ENCODE measurements at regions not wholly inside any gene's neighbourhood (a gene's known extent, or its start where the extent isn't known, plus 50 kb on each side); places are given as distances from the start of the nearest gene placed in this dataset.
"Not testable (repeated sequence)": the region's sequence is repeated elsewhere in the genome, so short reads cannot be mapped to it uniquely, and the experiment has no call there.

GRCh38 chr3:59503441-59503840 is 453.6 kb upstream of the CFAP20DC start:
- Histone ChIP-seq H3K4me1 (ENCODE audit: control insufficient read depth, insufficient read depth, low read length) (no peaks in the 10 kb centered on the region), H3K9me3 (ENCODE audit: control insufficient read depth, low read depth, low read length) (no peaks in the 10 kb centered on the region), H3K27me3 (ENCODE audit: control insufficient read depth, insufficient read depth, low read length) (no peaks in the 10 kb centered on the region), H3K36me3 (ENCODE audit: control insufficient read depth, insufficient read depth, low read length) (no peaks in the 10 kb centered on the region), H3K27ac (ENCODE audit: low read length) (no peak overlapping the region), H3K4me3 (ENCODE audit: low read length) (no peak overlapping the region)
- WGBS (ENCODE audit: insufficient coverage, low lambda C conversion rate): 83% methylated on average over 1 of the region's 3 CpGs
- DNase-seq: no peak

DNA sequence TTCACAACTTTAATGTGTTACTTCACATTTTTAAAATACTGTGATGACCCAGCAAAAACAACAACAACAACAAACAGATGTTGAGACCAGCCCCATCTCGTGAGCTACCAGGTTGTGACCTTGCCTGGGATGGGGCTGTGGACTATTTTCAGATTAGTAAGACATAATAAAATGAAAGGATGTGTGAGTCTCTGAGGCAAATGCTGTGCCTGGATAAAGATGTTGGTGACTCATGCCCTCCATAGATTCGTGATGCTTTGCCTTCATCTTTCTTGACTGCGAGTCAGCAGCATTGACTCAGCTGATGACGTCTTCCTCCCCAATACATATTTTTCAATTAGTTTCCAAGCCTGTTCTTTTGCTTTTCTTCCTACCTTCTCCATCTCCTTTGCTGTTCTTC is 453.0 kb upstream of the CFAP20DC start:
- no peaks in the 10 kb centered on the region for H3K27me3 ChIP-seq (ENCODE audit: control insufficient read depth, insufficient read depth, low read length)
- no peaks in the 10 kb centered on the region for H3K9me3 ChIP-seq (ENCODE audit: control insufficient read depth, low read depth, low read length)
- H3K36me3 ChIP-seq (ENCODE audit: control insufficient read depth, insufficient read depth, low read length): no peaks in the 10 kb centered on the region
- no peak overlapping the region for H3K27ac ChIP-seq (ENCODE audit: low read length)
- H3K4me3 ChIP-seq (ENCODE audit: low read length): no peak overlapping the region
- WGBS (ENCODE audit: insufficient coverage, low lambda C conversion rate): no CpG with 5 or more reads among the region's 4 CpGs
- no peaks in the 10 kb centered on the region for H3K4me1 ChIP-seq (ENCODE audit: control insufficient read depth, insufficient read depth, low read length)
- no peak for DNase-seq

DNA sequence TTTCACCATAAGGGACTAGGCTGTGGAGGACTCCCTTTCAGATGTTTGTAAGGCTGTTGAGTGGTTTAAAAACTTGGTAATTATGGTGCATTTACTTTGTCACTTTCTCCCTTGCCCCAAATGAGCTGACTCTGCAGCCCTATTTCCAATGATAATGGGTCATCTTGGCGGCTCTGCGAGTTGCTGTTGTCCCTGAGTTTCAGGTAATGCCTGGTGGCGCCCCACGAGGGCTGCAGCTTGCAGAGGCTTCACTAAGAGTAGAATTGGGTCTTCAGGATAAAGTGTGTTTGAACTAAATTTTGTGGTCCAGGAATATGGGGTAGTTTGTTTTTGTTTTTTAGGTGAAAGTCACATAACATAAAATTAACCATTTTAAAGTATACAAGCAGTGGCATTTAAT is 450.1 kb upstream of the CFAP20DC start:
- Histone ChIP-seq H3K27me3 (ENCODE audit: control insufficient read depth, insufficient read depth, low read length) (no peaks in the 10 kb centered on the region), H3K4me1 (ENCODE audit: control insufficient read depth, insufficient read depth, low read length) (no peaks in the 10 kb centered on the region), H3K4me3 (ENCODE audit: low read length) (no peak overlapping the region), H3K27ac (ENCODE audit: low read length) (no peak overlapping the region), H3K36me3 (ENCODE audit: control insufficient read depth, insufficient read depth, low read length) (no peaks in the 10 kb centered on the region), H3K9me3 (ENCODE audit: control insufficient read depth, low read depth, low read length) (no peaks in the 10 kb centered on the region)
- WGBS (ENCODE audit: insufficient coverage, low lambda C conversion rate): no CpG with 5 or more reads among the region's 4 CpGs
- DNase-seq: no peak

DNA sequence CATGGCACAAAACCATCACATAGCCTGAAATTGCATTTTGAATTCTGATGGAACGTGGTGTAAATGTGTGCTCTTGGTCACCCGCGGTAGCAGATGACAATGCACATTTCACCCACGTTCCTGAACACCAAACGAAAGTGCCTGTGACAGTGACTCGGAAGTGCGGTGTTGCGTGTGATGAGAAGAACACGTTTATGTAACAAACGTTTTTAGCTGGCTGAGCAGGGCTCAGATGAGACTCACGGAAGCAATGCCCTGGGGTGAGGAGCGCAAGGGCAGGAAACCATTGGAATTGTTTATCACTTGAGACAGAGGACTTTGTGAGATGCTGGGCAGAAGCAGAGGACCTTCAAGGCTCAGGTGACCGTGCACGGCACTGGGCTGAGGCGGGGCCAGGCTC is 449.2 kb upstream of the CFAP20DC start:
- Histone ChIP-seq H3K36me3 (ENCODE audit: control insufficient read depth, insufficient read depth, low read length) (no peaks in the 10 kb centered on the region), H3K9me3 (ENCODE audit: control insufficient read depth, low read depth, low read length) (no peaks in the 10 kb centered on the region), H3K27me3 (ENCODE audit: control insufficient read depth, insufficient read depth, low read length) (no peaks in the 10 kb centered on the region), H3K27ac (ENCODE audit: low read length) (no peak overlapping the region), H3K4me1 (ENCODE audit: control insufficient read depth, insufficient read depth, low read length) (no peaks in the 10 kb centered on the region), H3K4me3 (ENCODE audit: low read length) (no peak overlapping the region)
- no peak for DNase-seq
- 80% methylated on average over 1 of the region's 15 CpGs for WGBS (ENCODE audit: insufficient coverage, low lambda C conversion rate)

GRCh38 chr3:59496250-59496649 is 446.4 kb upstream of the CFAP20DC start:
- Histone ChIP-seq H3K27ac (ENCODE audit: low read length) (no peak overlapping the region), H3K4me3 (ENCODE audit: low read length) (no peak overlapping the region), H3K27me3 (ENCODE audit: control insufficient read depth, insufficient read depth, low read length) (no peaks in the 10 kb centered on the region), H3K9me3 (ENCODE audit: control insufficient read depth, low read depth, low read length) (no peaks in the 10 kb centered on the region), H3K4me1 (ENCODE audit: control insufficient read depth, insufficient read depth, low read length) (no peaks in the 10 kb centered on the region), H3K36me3 (ENCODE audit: control insufficient read depth, insufficient read depth, low read length) (no peaks in the 10 kb centered on the region)
- WGBS (ENCODE audit: insufficient coverage, low lambda C conversion rate): 100% methylated on average over 1 of the region's 5 CpGs
- DNase-seq: no peak

GRCh38 chr3:59494969-59495368 is 445.1 kb upstream of the CFAP20DC start:
- H3K4me1 ChIP-seq (ENCODE audit: control insufficient read depth, insufficient read depth, low read length): not testable (repeated sequence)

GRCh38 chr3:59486520-59486919 is 436.7 kb upstream of the CFAP20DC start:
- WGBS (ENCODE audit: insufficient coverage, low lambda C conversion rate): 20% methylated on average over 1 of the region's 3 CpGs
- DNase-seq: no peak

More at GRCh38 chr3:59494969-59495368, 445.1 kb upstream of the CFAP20DC start:
- H3K36me3 ChIP-seq (ENCODE audit: control insufficient read depth, insufficient read depth, low read length); H3K27ac ChIP-seq (ENCODE audit: low read length); H3K27me3 ChIP-seq (ENCODE audit: control insufficient read depth, insufficient read depth, low read length); DNase-seq; H3K4me3 ChIP-seq (ENCODE audit: low read length); H3K9me3 ChIP-seq (ENCODE audit: control insufficient read depth, low read depth, low read length): not testable (repeated sequence)
- WGBS (ENCODE audit: insufficient coverage, low lambda C conversion rate): 100% methylated on average over 1 of the region's 1 CpG

GRCh38 chr3:59483191-59483590 is 433.4 kb upstream of the CFAP20DC start:
- no CpG with 5 or more reads among the region's 3 CpGs for WGBS (ENCODE audit: insufficient coverage, low lambda C conversion rate)
- no peaks in the 10 kb centered on the region for H3K4me1 ChIP-seq (ENCODE audit: control insufficient read depth, insufficient read depth, low read length)
- no peak overlapping the region for H3K27ac ChIP-seq (ENCODE audit: low read length)
- no peaks in the 10 kb centered on the region for H3K36me3 ChIP-seq (ENCODE audit: control insufficient read depth, insufficient read depth, low read length)
- H3K4me3 ChIP-seq (ENCODE audit: low read length): no peak overlapping the region
- H3K9me3 ChIP-seq (ENCODE audit: control insufficient read depth, low read depth, low read length): no peaks in the 10 kb centered on the region
- no peaks in the 10 kb centered on the region for H3K27me3 ChIP-seq (ENCODE audit: control insufficient read depth, insufficient read depth, low read length)
- no peak for DNase-seq

More at GRCh38 chr3:59486520-59486919, 436.7 kb upstream of the CFAP20DC start:
- H3K4me1 ChIP-seq (ENCODE audit: control insufficient read depth, insufficient read depth, low read length): no peaks in the 10 kb centered on the region
- no peaks in the 10 kb centered on the region for H3K36me3 ChIP-seq (ENCODE audit: control insufficient read depth, insufficient read depth, low read length)
- H3K9me3 ChIP-seq (ENCODE audit: control insufficient read depth, low read depth, low read length): no peaks in the 10 kb centered on the region
- no peak overlapping the region for H3K27ac ChIP-seq (ENCODE audit: low read length)
- H3K27me3 ChIP-seq (ENCODE audit: control insufficient read depth, insufficient read depth, low read length): no peaks in the 10 kb centered on the region
- no peak overlapping the region for H3K4me3 ChIP-seq (ENCODE audit: low read length)

DNA sequence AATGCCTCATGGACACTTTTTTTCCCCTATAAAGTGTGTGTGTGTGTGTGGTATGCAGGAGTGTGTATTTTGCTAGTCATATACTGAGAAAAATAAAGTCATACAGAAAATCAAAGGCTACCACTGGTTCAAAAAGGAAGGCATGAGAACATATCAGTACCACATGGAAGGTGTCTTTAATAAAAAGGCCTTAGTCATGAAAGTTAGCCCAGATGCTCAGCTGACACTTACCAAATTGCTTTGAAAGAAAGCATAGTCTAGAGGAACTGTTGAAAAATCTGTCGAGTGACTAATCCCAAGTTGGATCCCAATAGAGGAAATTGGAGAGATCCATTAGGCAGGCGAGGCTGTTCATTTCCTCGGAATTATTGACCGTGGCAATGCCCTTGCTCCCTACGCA is 432.9 kb upstream of the CFAP20DC start:
- no peaks in the 10 kb centered on the region for H3K27me3 ChIP-seq (ENCODE audit: control insufficient read depth, insufficient read depth, low read length)
- no peaks in the 10 kb centered on the region for H3K9me3 ChIP-seq (ENCODE audit: control insufficient read depth, low read depth, low read length)
- H3K27ac ChIP-seq (ENCODE audit: low read length): no peak overlapping the region
- H3K4me3 ChIP-seq (ENCODE audit: low read length): no peak overlapping the region
- no peaks in the 10 kb centered on the region for H3K36me3 ChIP-seq (ENCODE audit: control insufficient read depth, insufficient read depth, low read length)
- no peaks in the 10 kb centered on the region for H3K4me1 ChIP-seq (ENCODE audit: control insufficient read depth, insufficient read depth, low read length)
- DNase-seq: no peak
- WGBS (ENCODE audit: insufficient coverage, low lambda C conversion rate): no CpG with 5 or more reads among the region's 5 CpGs

- H3K27me3 ChIP-seq (ENCODE audit: control insufficient read depth, insufficient read depth, low read length): no peaks in the 10 kb centered on the region
- no peaks in the 10 kb centered on the region for H3K36me3 ChIP-seq (ENCODE audit: control insufficient read depth, insufficient read depth, low read length)
- H3K4me1 ChIP-seq (ENCODE audit: control insufficient read depth, insufficient read depth, low read length): no peaks in the 10 kb centered on the region
- no peaks in the 10 kb centered on the region for H3K9me3 ChIP-seq (ENCODE audit: control insufficient read depth, low read depth, low read length)
- no peak overlapping the region for H3K4me3 ChIP-seq (ENCODE audit: low read length)
- DNase-seq: no peak
- 100% methylated on average over 1 of the region's 3 CpGs for WGBS (ENCODE audit: insufficient coverage, low lambda C conversion rate)
- no peak overlapping the region for H3K27ac ChIP-seq (ENCODE audit: low read length)
These were observed 432.1 kb upstream of the CFAP20DC start for GRCh38 chr3:59481776-59482400.

DNA sequence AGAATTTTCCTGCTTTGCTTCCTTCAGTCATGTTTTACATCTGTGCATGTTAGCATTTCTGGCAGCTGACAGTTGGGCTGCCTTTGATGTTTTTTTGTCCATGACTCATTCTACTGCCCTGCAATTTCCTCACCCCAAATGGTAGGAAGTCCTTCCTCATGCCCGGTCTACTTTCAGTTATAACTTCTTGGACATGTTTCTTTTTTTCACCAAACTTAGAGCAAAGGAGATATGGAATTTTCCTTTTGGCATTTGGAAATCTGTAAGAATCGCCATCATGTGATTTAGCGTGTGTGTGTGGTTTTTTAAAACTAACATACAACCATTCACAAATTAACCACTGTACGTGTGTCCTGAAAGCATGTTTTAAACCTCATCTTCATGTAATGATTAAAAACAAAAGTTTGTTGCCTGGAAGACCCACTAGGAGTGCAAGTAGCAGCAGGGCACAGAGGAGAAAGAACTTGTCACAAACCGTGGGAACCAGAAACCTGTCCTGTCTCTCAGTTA is 430.7 kb upstream of the CFAP20DC start:
- no peak overlapping the region for H3K4me3 ChIP-seq (ENCODE audit: low read length)
- DNase-seq: no peak
- H3K27me3 ChIP-seq (ENCODE audit: control insufficient read depth, insufficient read depth, low read length): no peaks in the 10 kb centered on the region
- H3K27ac ChIP-seq (ENCODE audit: low read length): no peak overlapping the region
- no peaks in the 10 kb centered on the region for H3K9me3 ChIP-seq (ENCODE audit: control insufficient read depth, low read depth, low read length)
- no peaks in the 10 kb centered on the region for H3K36me3 ChIP-seq (ENCODE audit: control insufficient read depth, insufficient read depth, low read length)
- no CpG with 5 or more reads among the region's 5 CpGs for WGBS (ENCODE audit: insufficient coverage, low lambda C conversion rate)
- H3K4me1 ChIP-seq (ENCODE audit: control insufficient read depth, insufficient read depth, low read length): no peaks in the 10 kb centered on the region

Data from large intestine (tissue), 3 donors.